WTC11 (cell line): ENCODE measurements at regions not wholly inside any gene's neighbourhood (a gene's known extent, or its start where the extent isn't known, plus 50 kb on each side); places are given as distances from the start of the nearest gene placed in this dataset.

Experiments
- ATAC-seq: fragments of 200-7000 bp; cut with Tn5 transposase; 2 replicates; pipeline ENCODE4 v1.10.0; 2021; ENCODE audit warnings: mild to moderate bottlenecking, moderate library complexity
- CTCF ChIA-PET: fragments of 300-600 bp; sonication (Branson Sonifier 250); formaldehyde crosslinking; loops from one replicate; lab custom pipeline; 2021; ENCODE audit warnings: antibody characterized with exemption; lab: Charles Lee
- POLR2A ChIA-PET: fragments of 350-600 bp; sonication (Branson Sonifier 250); formaldehyde crosslinking; loops from one replicate; lab custom pipeline; 2021; ENCODE audit warnings: antibody characterized with exemption; lab: Charles Lee
- DNase-seq: peaks from one replicate; pipeline ENCODE4 v3.0.0; 2021; ENCODE audit warnings: low spot score
- H3K27ac Mint-ChIP-seq: 2 replicates; pipeline ENCODE4 v1.8.0; 2021; ENCODE audit warnings: mixed read lengths
- H3K27me3 Mint-ChIP-seq: 2 replicates; pipeline ENCODE4 v1.8.0; 2021; ENCODE audit warnings: low read depth, mild to moderate bottlenecking, moderate library complexity, mixed read lengths
- H3K36me3 Mint-ChIP-seq: 2 replicates; pipeline ENCODE4 v1.8.0; 2021; ENCODE audit warnings: mixed read lengths
- H3K4me1 Mint-ChIP-seq: 2 replicates; pipeline ENCODE4 v1.8.0; 2022; ENCODE audit warnings: mixed read lengths
- H3K4me3 Mint-ChIP-seq: 2 replicates; pipeline ENCODE4 v1.8.0; 2021; ENCODE audit warnings: mild to moderate bottlenecking, moderate library complexity, mixed read lengths
- H3K9me3 Mint-ChIP-seq: 2 replicates; pipeline ENCODE4 v1.8.0; 2021; ENCODE audit warnings: mixed read lengths
- CREB1 ChIP-seq: sonication (generic); formaldehyde crosslinking; IDR thresholded peaks from 2 replicates; pipeline ENCODE4 v1.8.0; 2023; ENCODE audit warnings: mild to moderate bottlenecking, missing genetic modification reagents
- ESRRA ChIP-seq: sonication (generic); formaldehyde crosslinking; IDR thresholded peaks from 2 replicates; pipeline ENCODE4 v1.8.1; 2022; ENCODE audit warnings: mild to moderate bottlenecking, missing genetic modification reagents, borderline replicate concordance
- GTF2I ChIP-seq: fragments of 250-450 bp; sonication (Bioruptor Pico); conservative IDR thresholded peaks from 2 replicates; pipeline ENCODE4 v1.4.0; 2021; ENCODE audit warnings: mild to moderate bottlenecking
- SOX15 ChIP-seq: fragments of 250-450 bp; sonication (Bioruptor Pico); IDR thresholded peaks from 2 replicates; pipeline ENCODE4 v1.9.0; 2021; ENCODE audit warnings: mild to moderate bottlenecking
- TF ChIP-seq, protein P1 (sequence below): sonication (generic); formaldehyde crosslinking; IDR thresholded peaks from 2 replicates; pipeline ENCODE4 v1.8.0; 2022; ENCODE audit warnings: mild to moderate bottlenecking, missing genetic modification reagents
- TF ChIP-seq, protein P2 (sequence below): sonication (generic); formaldehyde crosslinking; IDR thresholded peaks from 2 replicates; pipeline ENCODE4 v1.8.1; 2022; ENCODE audit warnings: mild to moderate bottlenecking, moderate library complexity, missing genetic modification reagents
- TF ChIP-seq, protein P3 (sequence below): sonication (generic); formaldehyde crosslinking; IDR thresholded peaks from 2 replicates; pipeline ENCODE4 v1.8.0; 2023; ENCODE audit warnings: missing genetic modification reagents, mild to moderate bottlenecking, borderline replicate concordance
- TF ChIP-seq, protein P4 (sequence below): sonication (generic); formaldehyde crosslinking; IDR thresholded peaks from 2 replicates; pipeline ENCODE4 v1.8.1; 2023; ENCODE audit warnings: mild to moderate bottlenecking, missing genetic modification reagents, borderline replicate concordance

DNA sequence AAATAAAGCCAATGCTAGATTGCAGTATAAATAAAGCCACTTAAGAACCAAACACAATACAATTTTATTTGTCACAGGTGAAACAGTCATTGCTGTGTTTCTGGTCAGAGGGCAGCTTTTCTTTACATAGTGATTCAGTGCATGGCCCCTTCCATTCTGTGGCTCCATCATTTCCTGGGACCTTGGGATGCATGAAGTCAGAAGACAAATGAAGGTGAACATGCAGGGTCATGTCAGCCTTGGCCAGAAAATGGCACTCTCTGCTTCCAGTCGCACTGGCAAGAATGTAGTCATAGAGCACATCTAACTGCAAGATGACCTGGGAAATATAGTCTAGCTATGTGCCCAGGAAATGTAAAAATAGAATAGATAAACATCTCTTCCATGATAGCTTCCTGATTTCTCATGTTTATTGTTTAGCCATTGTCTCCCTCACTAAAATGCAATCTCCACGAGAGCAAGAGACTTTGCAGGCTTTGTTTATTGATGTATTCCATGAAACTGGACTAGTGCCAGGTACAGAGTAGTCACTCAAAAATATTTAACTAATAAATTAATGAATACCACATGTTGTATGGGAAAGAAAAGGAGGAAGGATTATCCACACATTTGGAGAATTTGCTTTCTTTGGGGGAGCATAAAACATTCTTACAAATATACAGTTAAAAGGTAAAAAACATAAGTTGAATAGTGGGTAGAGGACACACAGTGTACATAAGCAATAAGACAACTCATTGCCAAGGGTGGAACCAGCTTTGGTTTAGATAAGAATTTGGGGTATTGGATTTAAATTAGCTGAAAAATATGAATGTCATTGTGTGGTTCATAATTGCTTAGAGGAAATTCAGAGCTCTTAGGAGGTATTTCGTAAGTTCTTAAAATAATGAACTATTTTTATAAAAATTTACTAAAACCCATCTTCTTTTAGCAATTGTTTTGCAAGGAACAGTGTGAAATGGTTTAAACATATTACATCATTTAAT is 343.8 kb downstream of the PID1 start:
- no peaks in the 10 kb centered on the region for H3K4me1 Mint-ChIP-seq
- H3K36me3 Mint-ChIP-seq, result peaks cover under 1% of the 10 kb centered on the region; the same call in 1 of the 2 replicates
- POLR2A ChIA-PET, result no interaction called here
- CTCF ChIA-PET, result no interaction called here
- TF ChIP-seq, protein P1, sequence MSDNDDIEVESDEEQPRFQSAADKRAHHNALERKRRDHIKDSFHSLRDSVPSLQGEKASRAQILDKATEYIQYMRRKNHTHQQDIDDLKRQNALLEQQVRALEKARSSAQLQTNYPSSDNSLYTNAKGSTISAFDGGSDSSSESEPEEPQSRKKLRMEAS (CRISPR knock-in tag), result no peak
- TF ChIP-seq, protein P2, sequence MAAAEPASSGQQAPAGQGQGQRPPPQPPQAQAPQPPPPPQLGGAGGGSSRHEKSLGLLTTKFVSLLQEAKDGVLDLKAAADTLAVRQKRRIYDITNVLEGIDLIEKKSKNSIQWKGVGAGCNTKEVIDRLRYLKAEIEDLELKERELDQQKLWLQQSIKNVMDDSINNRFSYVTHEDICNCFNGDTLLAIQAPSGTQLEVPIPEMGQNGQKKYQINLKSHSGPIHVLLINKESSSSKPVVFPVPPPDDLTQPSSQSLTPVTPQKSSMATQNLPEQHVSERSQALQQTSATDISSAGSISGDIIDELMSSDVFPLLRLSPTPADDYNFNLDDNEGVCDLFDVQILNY (CRISPR knock-in tag), result no peak
- no peak for TF ChIP-seq SOX15
- TF ChIP-seq, protein P3, sequence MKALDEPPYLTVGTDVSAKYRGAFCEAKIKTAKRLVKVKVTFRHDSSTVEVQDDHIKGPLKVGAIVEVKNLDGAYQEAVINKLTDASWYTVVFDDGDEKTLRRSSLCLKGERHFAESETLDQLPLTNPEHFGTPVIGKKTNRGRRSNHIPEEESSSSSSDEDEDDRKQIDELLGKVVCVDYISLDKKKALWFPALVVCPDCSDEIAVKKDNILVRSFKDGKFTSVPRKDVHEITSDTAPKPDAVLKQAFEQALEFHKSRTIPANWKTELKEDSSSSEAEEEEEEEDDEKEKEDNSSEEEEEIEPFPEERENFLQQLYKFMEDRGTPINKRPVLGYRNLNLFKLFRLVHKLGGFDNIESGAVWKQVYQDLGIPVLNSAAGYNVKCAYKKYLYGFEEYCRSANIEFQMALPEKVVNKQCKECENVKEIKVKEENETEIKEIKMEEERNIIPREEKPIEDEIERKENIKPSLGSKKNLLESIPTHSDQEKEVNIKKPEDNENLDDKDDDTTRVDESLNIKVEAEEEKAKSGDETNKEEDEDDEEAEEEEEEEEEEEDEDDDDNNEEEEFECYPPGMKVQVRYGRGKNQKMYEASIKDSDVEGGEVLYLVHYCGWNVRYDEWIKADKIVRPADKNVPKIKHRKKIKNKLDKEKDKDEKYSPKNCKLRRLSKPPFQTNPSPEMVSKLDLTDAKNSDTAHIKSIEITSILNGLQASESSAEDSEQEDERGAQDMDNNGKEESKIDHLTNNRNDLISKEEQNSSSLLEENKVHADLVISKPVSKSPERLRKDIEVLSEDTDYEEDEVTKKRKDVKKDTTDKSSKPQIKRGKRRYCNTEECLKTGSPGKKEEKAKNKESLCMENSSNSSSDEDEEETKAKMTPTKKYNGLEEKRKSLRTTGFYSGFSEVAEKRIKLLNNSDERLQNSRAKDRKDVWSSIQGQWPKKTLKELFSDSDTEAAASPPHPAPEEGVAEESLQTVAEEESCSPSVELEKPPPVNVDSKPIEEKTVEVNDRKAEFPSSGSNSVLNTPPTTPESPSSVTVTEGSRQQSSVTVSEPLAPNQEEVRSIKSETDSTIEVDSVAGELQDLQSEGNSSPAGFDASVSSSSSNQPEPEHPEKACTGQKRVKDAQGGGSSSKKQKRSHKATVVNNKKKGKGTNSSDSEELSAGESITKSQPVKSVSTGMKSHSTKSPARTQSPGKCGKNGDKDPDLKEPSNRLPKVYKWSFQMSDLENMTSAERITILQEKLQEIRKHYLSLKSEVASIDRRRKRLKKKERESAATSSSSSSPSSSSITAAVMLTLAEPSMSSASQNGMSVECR (CRISPR knock-in tag), result no peak
- peaks cover 49% of the 10 kb centered on the region for H3K9me3 Mint-ChIP-seq
- no peaks in the 10 kb centered on the region for H3K27me3 Mint-ChIP-seq
- DNase-seq (no peak), ATAC-seq (no peak)
- H3K4me3 Mint-ChIP-seq, result no peak overlapping the region
- no peak overlapping the region for H3K27ac Mint-ChIP-seq

DNA sequence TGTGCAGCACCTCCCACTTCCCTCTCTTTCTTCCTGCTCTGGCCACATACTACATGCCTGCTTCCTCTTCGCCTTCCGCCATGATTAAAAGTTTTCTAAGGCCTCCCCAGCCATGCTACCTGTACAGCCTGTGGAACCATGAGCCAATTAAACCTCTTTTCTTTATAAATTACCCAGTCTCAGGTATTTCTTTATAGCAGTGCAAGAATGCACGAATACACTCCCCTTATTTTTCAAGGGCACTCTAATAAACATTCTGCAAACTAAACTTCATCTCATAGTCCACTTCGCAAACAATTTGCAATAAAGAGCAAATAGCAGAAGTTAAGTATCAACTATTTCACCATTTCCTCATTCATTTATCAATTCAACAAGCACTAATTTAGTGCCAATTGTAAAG is 351.3 kb downstream of the PID1 start:
- TF ChIP-seq, protein P4, sequence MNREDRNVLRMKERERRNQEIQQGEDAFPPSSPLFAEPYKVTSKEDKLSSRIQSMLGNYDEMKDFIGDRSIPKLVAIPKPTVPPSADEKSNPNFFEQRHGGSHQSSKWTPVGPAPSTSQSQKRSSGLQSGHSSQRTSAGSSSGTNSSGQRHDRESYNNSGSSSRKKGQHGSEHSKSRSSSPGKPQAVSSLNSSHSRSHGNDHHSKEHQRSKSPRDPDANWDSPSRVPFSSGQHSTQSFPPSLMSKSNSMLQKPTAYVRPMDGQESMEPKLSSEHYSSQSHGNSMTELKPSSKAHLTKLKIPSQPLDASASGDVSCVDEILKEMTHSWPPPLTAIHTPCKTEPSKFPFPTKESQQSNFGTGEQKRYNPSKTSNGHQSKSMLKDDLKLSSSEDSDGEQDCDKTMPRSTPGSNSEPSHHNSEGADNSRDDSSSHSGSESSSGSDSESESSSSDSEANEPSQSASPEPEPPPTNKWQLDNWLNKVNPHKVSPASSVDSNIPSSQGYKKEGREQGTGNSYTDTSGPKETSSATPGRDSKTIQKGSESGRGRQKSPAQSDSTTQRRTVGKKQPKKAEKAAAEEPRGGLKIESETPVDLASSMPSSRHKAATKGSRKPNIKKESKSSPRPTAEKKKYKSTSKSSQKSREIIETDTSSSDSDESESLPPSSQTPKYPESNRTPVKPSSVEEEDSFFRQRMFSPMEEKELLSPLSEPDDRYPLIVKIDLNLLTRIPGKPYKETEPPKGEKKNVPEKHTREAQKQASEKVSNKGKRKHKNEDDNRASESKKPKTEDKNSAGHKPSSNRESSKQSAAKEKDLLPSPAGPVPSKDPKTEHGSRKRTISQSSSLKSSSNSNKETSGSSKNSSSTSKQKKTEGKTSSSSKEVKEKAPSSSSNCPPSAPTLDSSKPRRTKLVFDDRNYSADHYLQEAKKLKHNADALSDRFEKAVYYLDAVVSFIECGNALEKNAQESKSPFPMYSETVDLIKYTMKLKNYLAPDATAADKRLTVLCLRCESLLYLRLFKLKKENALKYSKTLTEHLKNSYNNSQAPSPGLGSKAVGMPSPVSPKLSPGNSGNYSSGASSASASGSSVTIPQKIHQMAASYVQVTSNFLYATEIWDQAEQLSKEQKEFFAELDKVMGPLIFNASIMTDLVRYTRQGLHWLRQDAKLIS (CRISPR knock-in tag), result no peak
- no peak for TF ChIP-seq CREB1 (CRISPR knock-in tag)
- no peak for TF ChIP-seq GTF2I (CRISPR knock-in tag)
- TF ChIP-seq, all 79 proteins: peak for 0
- no peak for ATAC-seq
- CTCF ChIA-PET, result no interaction called here
- no peak for DNase-seq
- Mint-ChIP-seq H3K9me3 (peaks cover 21% of the 10 kb centered on the region), H3K27me3 (no peaks in the 10 kb centered on the region), H3K4me3 (no peak overlapping the region), H3K36me3 (no peaks in the 10 kb centered on the region), H3K4me1 (no peaks in the 10 kb centered on the region), H3K27ac (no peak overlapping the region)
- POLR2A ChIA-PET, result no interaction called here

DNA sequence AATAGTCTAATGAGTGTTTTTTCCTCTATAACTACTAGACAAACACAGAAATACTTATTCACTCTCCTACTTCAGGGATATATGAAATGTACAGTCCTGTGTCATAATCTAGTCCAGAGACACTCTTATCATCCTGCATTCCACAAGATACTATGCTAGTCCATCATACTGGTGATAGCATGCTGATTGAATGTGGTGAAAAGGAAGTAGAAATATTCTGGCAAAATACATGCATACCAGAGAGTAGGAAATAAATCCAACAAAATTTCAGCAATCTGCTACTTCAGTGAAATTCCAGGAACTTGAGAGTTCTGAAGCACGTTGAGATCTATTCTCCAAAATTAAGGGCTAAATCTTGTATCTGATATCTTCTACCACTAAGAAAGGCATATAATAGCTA is 353.9 kb downstream of the PID1 start:
- Mint-ChIP-seq H3K27ac (no peak overlapping the region), H3K27me3 (no peaks in the 10 kb centered on the region), H3K9me3 (no peaks in the 10 kb centered on the region; the same call in 1 of the 2 replicates), H3K4me3 (no peak overlapping the region), H3K4me1 (no peaks in the 10 kb centered on the region), H3K36me3 (no peaks in the 10 kb centered on the region)
- ATAC-seq (no peak), DNase-seq (no peak)
- ChIA-PET CTCF (no interaction called here), POLR2A (no interaction called here)
- TF ChIP-seq ESRRA (CRISPR knock-in tag), result no peak
